ENCODE measurements at regions not wholly inside any gene's neighbourhood (a gene's known extent, or its start where the extent isn't known, plus 50 kb on each side); places are given as distances from the start of the nearest gene placed in this dataset.
"Not testable (repeated sequence)": the region's sequence is repeated elsewhere in the genome, so short reads cannot be mapped to it uniquely, and the experiment has no call there.

- Histone ChIP-seq H3K27ac (ENCODE audit: insufficient read depth, low read length) (no peak overlapping the region), H3K4me1 (ENCODE audit: control insufficient read depth, extremely low read depth, insufficient read depth, low read length) (no peaks in the 10 kb centered on the region), H2AFZ (ENCODE audit: low read length) (no peak overlapping the region), H3K79me2 (ENCODE audit: control insufficient read depth, insufficient read depth, low read length) (no peaks in the 10 kb centered on the region), H4K20me1 (ENCODE audit: control insufficient read depth, extremely low read depth, insufficient read depth, low read length) (no peaks in the 10 kb centered on the region), H3K4me2 (ENCODE audit: extremely low read depth, insufficient read depth, low read length) (no peak overlapping the region), H3K4me3 (replicated peaks in 1 of 4; ENCODE audit: control extremely low read depth in 1 of 4, insufficient read depth in 1 of 4, low read depth in 3 of 4, low read length in 4 of 4) (no peak overlapping the region), H3K9ac (ENCODE audit: insufficient read depth, low read length) (no peak overlapping the region), H3K36me3 (ENCODE audit: control insufficient read depth, insufficient read depth, low read length) (no peaks in the 10 kb centered on the region), H3K9me3 (ENCODE audit: control insufficient read depth, insufficient read depth, low read depth, low read length) (no peaks in the 10 kb centered on the region), H3K27me3 (ENCODE audit: control insufficient read depth, insufficient read depth, low read length) (no peaks in the 10 kb centered on the region)
- DNase-seq (ENCODE audit: low read depth in 2 of 2): no peak
- no peak for TF ChIP-seq CTCF (conservative IDR thresholded peaks at IDR 0.05 in 1 of 2, IDR thresholded peaks at IDR 0.05 in 1 of 2; ENCODE audit: low read depth in 1 of 2, low read length in 2 of 2)
- no peak for TF ChIP-seq EZH2 (IDR thresholded peaks at IDR 0.05; ENCODE audit: low read length, missing control alignments)
These were observed 248.9 kb downstream of the CCER1 start for GRCh38 chr12:90706036-90706435.

GRCh38 chr12:90695415-90695814 is 259.6 kb downstream of the CCER1 start:
- H3K4me3 ChIP-seq (replicated peaks in 1 of 4; ENCODE audit: control extremely low read depth in 1 of 4, insufficient read depth in 1 of 4, low read depth in 3 of 4, low read length in 4 of 4): no peak overlapping the region
- H3K9me3 ChIP-seq (ENCODE audit: control insufficient read depth, insufficient read depth, low read depth, low read length): no peaks in the 10 kb centered on the region
- TF ChIP-seq CTCF (conservative IDR thresholded peaks at IDR 0.05 in 1 of 2, IDR thresholded peaks at IDR 0.05 in 1 of 2; ENCODE audit: low read depth in 1 of 2, low read length in 2 of 2) (peak in 1 of 2 donors; percentile 46), EZH2 (IDR thresholded peaks at IDR 0.05; ENCODE audit: low read length, missing control alignments) (no peak)
- H3K4me1 ChIP-seq (ENCODE audit: control insufficient read depth, extremely low read depth, insufficient read depth, low read length): no peaks in the 10 kb centered on the region
- no peaks in the 10 kb centered on the region for H3K79me2 ChIP-seq (ENCODE audit: control insufficient read depth, insufficient read depth, low read length)
- H3K27me3 ChIP-seq (ENCODE audit: control insufficient read depth, insufficient read depth, low read length): no peaks in the 10 kb centered on the region
- H3K27ac ChIP-seq (ENCODE audit: insufficient read depth, low read length): no peak overlapping the region
- H3K4me2 ChIP-seq (ENCODE audit: extremely low read depth, insufficient read depth, low read length): peak overlapping the region; percentile 23
- H2AFZ ChIP-seq (ENCODE audit: low read length): peak overlapping the region; percentile 39
- no peaks in the 10 kb centered on the region for H4K20me1 ChIP-seq (ENCODE audit: control insufficient read depth, extremely low read depth, insufficient read depth, low read length)
- H3K9ac ChIP-seq (ENCODE audit: insufficient read depth, low read length): no peak overlapping the region
- DNase-seq (ENCODE audit: low read depth in 2 of 2): peak in 1 of 2 donors; percentile 34
- no peaks in the 10 kb centered on the region for H3K36me3 ChIP-seq (ENCODE audit: control insufficient read depth, insufficient read depth, low read length)

GRCh38 chr12:90690120-90690519 is 264.9 kb downstream of the CCER1 start:
- no peaks in the 10 kb centered on the region for H3K27me3 ChIP-seq (ENCODE audit: control insufficient read depth, insufficient read depth, low read length)
- no peak for TF ChIP-seq CTCF (conservative IDR thresholded peaks at IDR 0.05 in 1 of 2, IDR thresholded peaks at IDR 0.05 in 1 of 2; ENCODE audit: low read depth in 1 of 2, low read length in 2 of 2)
- TF ChIP-seq EZH2 (IDR thresholded peaks at IDR 0.05; ENCODE audit: low read length, missing control alignments): no peak
- DNase-seq (ENCODE audit: low read depth in 2 of 2): peak in 1 of 2 donors; percentile 6
- H3K4me3 ChIP-seq (replicated peaks in 1 of 4; ENCODE audit: control extremely low read depth in 1 of 4, insufficient read depth in 1 of 4, low read depth in 3 of 4, low read length in 4 of 4): no peak overlapping the region
- no peak overlapping the region for H2AFZ ChIP-seq (ENCODE audit: low read length)
- no peaks in the 10 kb centered on the region for H3K4me1 ChIP-seq (ENCODE audit: control insufficient read depth, extremely low read depth, insufficient read depth, low read length)
- no peak overlapping the region for H3K9ac ChIP-seq (ENCODE audit: insufficient read depth, low read length)
- H3K79me2 ChIP-seq (ENCODE audit: control insufficient read depth, insufficient read depth, low read length): no peaks in the 10 kb centered on the region
- H3K27ac ChIP-seq (ENCODE audit: insufficient read depth, low read length): no peak overlapping the region
- H3K9me3 ChIP-seq (ENCODE audit: control insufficient read depth, insufficient read depth, low read depth, low read length): no peaks in the 10 kb centered on the region
- no peak overlapping the region for H3K4me2 ChIP-seq (ENCODE audit: extremely low read depth, insufficient read depth, low read length)
- no peaks in the 10 kb centered on the region for H3K36me3 ChIP-seq (ENCODE audit: control insufficient read depth, insufficient read depth, low read length)
- no peaks in the 10 kb centered on the region for H4K20me1 ChIP-seq (ENCODE audit: control insufficient read depth, extremely low read depth, insufficient read depth, low read length)

- not testable (repeated sequence) for H3K4me3 ChIP-seq (replicated peaks in 1 of 4; ENCODE audit: control extremely low read depth in 1 of 4, insufficient read depth in 1 of 4, low read depth in 3 of 4, low read length in 4 of 4); H2AFZ ChIP-seq (ENCODE audit: low read length); H3K4me2 ChIP-seq (ENCODE audit: extremely low read depth, insufficient read depth, low read length); DNase-seq (ENCODE audit: low read depth in 2 of 2); H3K27me3 ChIP-seq (ENCODE audit: control insufficient read depth, insufficient read depth, low read length); H3K9me3 ChIP-seq (ENCODE audit: control insufficient read depth, insufficient read depth, low read depth, low read length); H3K9ac ChIP-seq (ENCODE audit: insufficient read depth, low read length); H3K79me2 ChIP-seq (ENCODE audit: control insufficient read depth, insufficient read depth, low read length); H3K4me1 ChIP-seq (ENCODE audit: control insufficient read depth, extremely low read depth, insufficient read depth, low read length); H3K36me3 ChIP-seq (ENCODE audit: control insufficient read depth, insufficient read depth, low read length); H3K27ac ChIP-seq (ENCODE audit: insufficient read depth, low read length); H4K20me1 ChIP-seq (ENCODE audit: control insufficient read depth, extremely low read depth, insufficient read depth, low read length)
These were observed 267.3 kb downstream of the CCER1 start for GRCh38 chr12:90687682-90688081.
